CD4-positive, alpha-beta T cell treated with Interferon alpha-2 for 1 hour (primary cell): ENCODE measurements at regions not wholly inside any gene's neighbourhood (a gene's known extent, or its start where the extent isn't known, plus 50 kb on each side); places are given as distances from the start of the nearest gene placed in this dataset.

ENCODE experiments used
- DNase-seq, 2 donors: peaks; one replicate each; pipeline ENCODE4 v3.0.0-alpha.2; 2020 to 2022

GRCh38 chr7:45456747-45457524 lies 117.2 kb upstream of the ADCY1 start:
- no peak for DNase-seq

- DNase-seq: no peak
These were observed 116.6 kb upstream of the ADCY1 start for GRCh38 chr7:45457591-45457990.

- DNase-seq: no peak
These were observed 114.7 kb upstream of the ADCY1 start for GRCh38 chr7:45459476-45459875.

GRCh38 chr7:45460379-45460778 lies 113.8 kb upstream of the ADCY1 start:
- no peak for DNase-seq

GRCh38 chr7:45461026-45461425 lies 113.1 kb upstream of the ADCY1 start:
- no peak for DNase-seq

- DNase-seq: no peak
These were observed 105.1 kb upstream of the ADCY1 start for GRCh38 chr7:45469103-45469502.

GRCh38 chr7:45470031-45470430 lies 104.1 kb upstream of the ADCY1 start:
- no peak for DNase-seq

GRCh38 chr7:45479781-45480180 lies 94.4 kb upstream of the ADCY1 start:
- DNase-seq: no peak

- no peak for DNase-seq
These were observed 91.7 kb upstream of the ADCY1 start for GRCh38 chr7:45482451-45482850.

- DNase-seq: no peak
These were observed 90.1 kb upstream of the ADCY1 start for GRCh38 chr7:45484094-45484493.

- no peak for DNase-seq
These were observed 87.6 kb upstream of the ADCY1 start for GRCh38 chr7:45486575-45486974.

- DNase-seq: no peak
These were observed 79.3 kb upstream of the ADCY1 start for GRCh38 chr7:45494885-45495284.

GRCh38 chr7:45495618-45496017 lies 78.5 kb upstream of the ADCY1 start:
- DNase-seq: no peak

GRCh38 chr7:45500257-45500656 lies 73.9 kb upstream of the ADCY1 start:
- DNase-seq: no peak

GRCh38 chr7:45501791-45502190 lies 72.4 kb upstream of the ADCY1 start:
- no peak for DNase-seq

- DNase-seq: no peak
These were observed 68.1 kb upstream of the ADCY1 start for GRCh38 chr7:45506059-45506458.

- DNase-seq: no peak
These were observed 64.9 kb upstream of the ADCY1 start for GRCh38 chr7:45509222-45509621.

- no peak for DNase-seq
These were observed 62.2 kb upstream of the ADCY1 start for GRCh38 chr7:45511721-45512597.

- DNase-seq: no peak
These were observed 59.2 kb upstream of the ADCY1 start for GRCh38 chr7:45514944-45515343.

GRCh38 chr7:45515346-45515745 lies 58.8 kb upstream of the ADCY1 start:
- DNase-seq: no peak
